Endothelial cell (in vitro differentiated cells): ENCODE measurements at regions not wholly inside any gene's neighbourhood (a gene's known extent, or its start where the extent isn't known, plus 50 kb on each side); places are given as distances from the start of the nearest gene placed in this dataset.

ENCODE experiments used
- DNase-seq: peaks from one replicate; pipeline ENCODE4 v3.0.0; 2021; ENCODE audit warnings: low spot score
- H3K27ac Mint-ChIP-seq: one replicate; pipeline ENCODE4 v1.8.0; 2021; ENCODE audit warnings: mixed read lengths, inconsistent platforms; ENCODE audit not compliant: unreplicated experiment
- H3K27me3 Mint-ChIP-seq: one replicate; pipeline ENCODE4 v1.8.0; 2021; ENCODE audit warnings: mild to moderate bottlenecking, moderate library complexity, mixed read lengths, inconsistent platforms; ENCODE audit not compliant: unreplicated experiment
- H3K36me3 Mint-ChIP-seq: one replicate; pipeline ENCODE4 v1.8.0; 2021; ENCODE audit warnings: mild to moderate bottlenecking, low read depth, mixed read lengths, inconsistent platforms; ENCODE audit not compliant: unreplicated experiment
- H3K4me1 Mint-ChIP-seq: one replicate; pipeline ENCODE4 v1.8.0; 2021; ENCODE audit warnings: mild to moderate bottlenecking, mixed read lengths, inconsistent platforms; ENCODE audit not compliant: unreplicated experiment
- H3K4me3 Mint-ChIP-seq: one replicate; pipeline ENCODE4 v1.8.0; 2021; ENCODE audit warnings: mild to moderate bottlenecking, mixed read lengths, inconsistent platforms; ENCODE audit not compliant: unreplicated experiment
- H3K9me3 Mint-ChIP-seq: one replicate; pipeline ENCODE4 v1.8.0; 2021; ENCODE audit warnings: mixed read lengths, inconsistent platforms; ENCODE audit not compliant: unreplicated experiment
- TF ChIP-seq, protein P1 (sequence below): fragments of 200-600 bp; sonication (generic); IDR thresholded peaks from one replicate; pipeline ENCODE4 v1.5.0; 2021; ENCODE audit warnings: antibody characterized with exemption; ENCODE audit not compliant: unreplicated experiment

DNA sequence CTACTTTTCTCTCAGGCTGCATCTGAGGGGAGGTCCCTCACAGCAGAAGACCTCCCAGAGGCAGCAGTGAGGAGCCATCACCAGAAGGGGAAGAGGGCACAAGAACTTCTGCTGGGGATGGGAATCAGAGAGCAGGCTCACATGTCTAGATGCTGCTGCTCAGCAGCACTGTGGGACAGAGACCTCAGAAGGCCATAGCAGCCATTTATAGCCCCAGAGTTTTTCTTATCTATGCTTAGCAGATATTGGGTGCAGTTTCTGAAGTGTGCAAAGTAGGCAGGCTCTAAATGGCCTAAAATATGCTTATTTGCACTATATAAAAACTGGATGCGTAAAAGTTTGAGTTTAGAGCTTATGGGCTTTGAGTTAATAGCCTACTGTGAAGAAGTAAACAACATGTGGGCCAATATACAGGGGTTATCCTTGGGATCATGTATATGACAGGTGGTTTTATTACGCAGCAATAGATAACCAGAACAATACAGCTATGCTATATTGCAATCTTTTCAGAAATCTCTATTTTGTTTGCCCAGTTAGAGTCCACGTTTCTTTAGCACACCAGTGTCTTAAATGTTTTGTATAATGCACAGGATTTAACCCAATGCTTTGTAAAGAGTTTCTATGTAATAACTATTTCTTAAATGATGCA lies 60.2 kb upstream of the TMEM244 start:
- Mint-ChIP-seq H3K36me3 (no peaks in the 10 kb centered on the region), H3K27me3 (no peaks in the 10 kb centered on the region), H3K27ac (no peak overlapping the region)

DNA sequence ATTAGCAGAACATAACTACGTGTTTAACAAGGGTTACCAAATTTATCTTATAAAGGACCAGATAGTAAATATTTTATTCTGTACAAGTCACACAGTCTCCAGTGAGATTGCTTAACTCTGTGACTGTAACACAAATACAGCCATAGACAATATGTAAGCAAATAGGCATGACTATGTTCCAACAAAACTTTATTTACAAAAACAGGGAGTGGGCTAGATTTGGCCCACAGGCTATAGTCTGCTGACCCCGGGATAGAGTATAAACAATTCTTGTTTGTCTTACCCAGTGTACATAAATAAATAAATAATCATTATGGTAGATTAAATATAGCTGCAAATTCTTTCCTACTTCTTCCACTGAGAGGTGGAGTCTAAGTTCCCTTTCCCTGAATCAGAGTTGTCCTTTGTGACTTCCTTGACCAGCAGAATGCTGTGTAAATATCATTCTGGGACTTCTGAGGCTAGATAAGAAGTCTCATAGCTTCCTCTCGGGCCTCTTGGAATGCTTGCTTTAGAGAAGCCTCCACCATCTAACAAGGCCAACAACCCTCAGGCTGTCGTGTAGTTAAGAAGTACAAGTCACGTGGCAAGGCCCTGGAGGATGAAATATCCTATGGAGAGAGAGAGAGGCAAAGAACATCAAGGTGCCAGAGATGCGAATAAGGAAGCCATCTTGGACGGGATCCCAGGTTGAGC lies 59.1 kb upstream of the TMEM244 start:
- DNase-seq = no peak
- H3K27me3 Mint-ChIP-seq = no peaks in the 10 kb centered on the region
- no peak overlapping the region for H3K4me3 Mint-ChIP-seq
- H3K36me3 Mint-ChIP-seq = no peaks in the 10 kb centered on the region
- H3K9me3 Mint-ChIP-seq = no peaks in the 10 kb centered on the region
- no peaks in the 10 kb centered on the region for H3K4me1 Mint-ChIP-seq
- TF ChIP-seq, protein P1, sequence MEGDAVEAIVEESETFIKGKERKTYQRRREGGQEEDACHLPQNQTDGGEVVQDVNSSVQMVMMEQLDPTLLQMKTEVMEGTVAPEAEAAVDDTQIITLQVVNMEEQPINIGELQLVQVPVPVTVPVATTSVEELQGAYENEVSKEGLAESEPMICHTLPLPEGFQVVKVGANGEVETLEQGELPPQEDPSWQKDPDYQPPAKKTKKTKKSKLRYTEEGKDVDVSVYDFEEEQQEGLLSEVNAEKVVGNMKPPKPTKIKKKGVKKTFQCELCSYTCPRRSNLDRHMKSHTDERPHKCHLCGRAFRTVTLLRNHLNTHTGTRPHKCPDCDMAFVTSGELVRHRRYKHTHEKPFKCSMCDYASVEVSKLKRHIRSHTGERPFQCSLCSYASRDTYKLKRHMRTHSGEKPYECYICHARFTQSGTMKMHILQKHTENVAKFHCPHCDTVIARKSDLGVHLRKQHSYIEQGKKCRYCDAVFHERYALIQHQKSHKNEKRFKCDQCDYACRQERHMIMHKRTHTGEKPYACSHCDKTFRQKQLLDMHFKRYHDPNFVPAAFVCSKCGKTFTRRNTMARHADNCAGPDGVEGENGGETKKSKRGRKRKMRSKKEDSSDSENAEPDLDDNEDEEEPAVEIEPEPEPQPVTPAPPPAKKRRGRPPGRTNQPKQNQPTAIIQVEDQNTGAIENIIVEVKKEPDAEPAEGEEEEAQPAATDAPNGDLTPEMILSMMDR = no peak
- no peak overlapping the region for H3K27ac Mint-ChIP-seq

More for the DNA sequence above, 60.2 kb upstream of the TMEM244 start:
- no peak for DNase-seq
- TF ChIP-seq, protein P1 = no peak
- H3K9me3 Mint-ChIP-seq = no peaks in the 10 kb centered on the region
- H3K4me1 Mint-ChIP-seq = no peaks in the 10 kb centered on the region
- H3K4me3 Mint-ChIP-seq = no peak overlapping the region

DNA sequence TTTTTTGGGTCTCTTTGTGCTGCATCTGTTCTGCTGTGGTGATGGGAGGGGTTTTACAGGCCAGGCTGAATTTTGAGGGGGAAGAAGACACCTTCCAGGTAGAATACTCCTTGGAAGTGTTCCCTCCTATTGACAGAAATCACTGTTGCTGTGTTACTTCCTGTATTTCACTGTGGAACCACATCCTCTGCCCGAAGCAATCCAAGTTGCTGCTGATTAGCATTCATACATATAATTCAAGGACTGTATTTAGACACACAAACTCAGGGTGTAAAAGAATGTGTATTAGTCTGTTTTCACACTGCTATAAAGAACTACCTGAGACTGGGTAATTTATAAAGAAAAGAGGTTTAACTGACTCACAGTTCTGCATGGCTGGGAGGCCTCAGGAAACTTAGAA lies 50.6 kb upstream of the TMEM244 start:
- TF ChIP-seq, protein P1 = no peak
- no peaks in the 10 kb centered on the region for H3K36me3 Mint-ChIP-seq

More for the DNA sequence above, 50.6 kb upstream of the TMEM244 start:
- Mint-ChIP-seq H3K9me3 (no peaks in the 10 kb centered on the region), H3K27me3 (peaks cover 2% of the 10 kb centered on the region), H3K4me3 (no peak overlapping the region), H3K4me1 (no peaks in the 10 kb centered on the region), H3K27ac (no peak overlapping the region)
- no peak for DNase-seq
